ENCODE measurements at regions not wholly inside any gene's neighbourhood (a gene's known extent, or its start where the extent isn't known, plus 50 kb on each side); places are given as distances from the start of the nearest gene placed in this dataset.
"Not testable (repeated sequence)": the region's sequence is repeated elsewhere in the genome, so short reads cannot be mapped to it uniquely, and the experiment has no call there.

- no peak for DNase-seq
Observed at GRCh38 chr11:25628030-25628429, 703.9 kb upstream of the ANO3 start.

- no peak for DNase-seq
Observed at GRCh38 chr11:25633230-25633629, 698.7 kb upstream of the ANO3 start.

- not testable (repeated sequence) for DNase-seq
Observed at GRCh38 chr11:25649220-25649619, 682.7 kb upstream of the ANO3 start.

GRCh38 chr11:25650319-25650718 lies 681.6 kb upstream of the ANO3 start:
- no peak for DNase-seq

- no peak for DNase-seq
Observed at GRCh38 chr11:25655636-25656035, 676.3 kb upstream of the ANO3 start.

- no peak for DNase-seq
Observed at GRCh38 chr11:25658916-25659315, 673.0 kb upstream of the ANO3 start.

- no peak for DNase-seq
Observed at GRCh38 chr11:25659706-25660105, 672.2 kb upstream of the ANO3 start.

- DNase-seq, result no peak
Observed at GRCh38 chr11:25667871-25668270, 664.1 kb upstream of the ANO3 start.

- no peak for DNase-seq
Observed at GRCh38 chr11:25691959-25692358, 640.0 kb upstream of the ANO3 start.

GRCh38 chr11:25702417-25702816 lies 629.5 kb upstream of the ANO3 start:
- no peak for DNase-seq

GRCh38 chr11:25710975-25711374 lies 621.0 kb upstream of the ANO3 start:
- DNase-seq, result no peak

GRCh38 chr11:25727944-25728343 lies 604.0 kb upstream of the ANO3 start:
- no peak for DNase-seq

- DNase-seq, result no peak
Observed at GRCh38 chr11:25730230-25730629, 601.7 kb upstream of the ANO3 start.

- DNase-seq, result no peak
Observed at GRCh38 chr11:25733777-25734176, 598.2 kb upstream of the ANO3 start.

GRCh38 chr11:25734591-25735211 lies 597.2 kb upstream of the ANO3 start:
- no peak for DNase-seq

GRCh38 chr11:25737071-25737675 lies 594.8 kb upstream of the ANO3 start:
- DNase-seq, result no peak

- no peak for DNase-seq
Observed at GRCh38 chr11:25741886-25742285, 590.0 kb upstream of the ANO3 start.

GRCh38 chr11:25742800-25743199 lies 589.1 kb upstream of the ANO3 start:
- no peak for DNase-seq

- no peak for DNase-seq
Observed at GRCh38 chr11:25755381-25755780, 576.5 kb upstream of the ANO3 start.

GRCh38 chr11:25755918-25756584 lies 575.9 kb upstream of the ANO3 start:
- DNase-seq, result no peak

- DNase-seq, result no peak
Observed at GRCh38 chr11:25758145-25758661, 573.7 kb upstream of the ANO3 start.

- DNase-seq, result no peak
Observed at GRCh38 chr11:25766332-25767015, 565.5 kb upstream of the ANO3 start.

- DNase-seq, result no peak
Observed at GRCh38 chr11:25769287-25769686, 562.6 kb upstream of the ANO3 start.

GRCh38 chr11:25771605-25772004 lies 560.3 kb upstream of the ANO3 start:
- DNase-seq, result no peak

Data from stimulated activated CD4-positive, alpha-beta T cell treated with anti-CD3 and anti-CD28 coated beads, Interleukin-4, amount 100 ng/mL, for 24 hours (primary cell).